ENCODE measurements at regions not wholly inside any gene's neighbourhood (a gene's known extent, or its start where the extent isn't known, plus 50 kb on each side); places are given as distances from the start of the nearest gene placed in this dataset.

DNA sequence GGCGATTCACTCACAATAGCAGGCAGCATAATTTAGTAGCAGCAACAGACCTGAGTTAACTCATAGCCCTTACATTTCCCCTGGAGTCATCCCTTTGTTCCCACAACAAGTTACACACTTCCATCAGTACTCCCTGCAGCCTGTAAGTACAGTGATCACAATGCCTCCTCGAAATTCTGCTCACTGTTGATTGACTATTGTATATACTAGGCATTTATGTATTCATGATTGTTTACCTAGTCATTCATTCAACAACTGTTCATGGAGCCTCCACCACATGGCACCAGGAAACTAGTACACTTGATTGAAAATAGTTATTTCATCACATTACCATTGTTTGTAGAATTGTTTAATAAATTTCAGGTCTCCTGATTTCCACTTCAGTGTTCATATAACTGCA, 71.4 kb upstream of the P3H2 start:
- TF ChIP-seq POLR2A (IDR thresholded peaks at IDR 0.05) = no peak
- TF ChIP-seq, protein P1, sequence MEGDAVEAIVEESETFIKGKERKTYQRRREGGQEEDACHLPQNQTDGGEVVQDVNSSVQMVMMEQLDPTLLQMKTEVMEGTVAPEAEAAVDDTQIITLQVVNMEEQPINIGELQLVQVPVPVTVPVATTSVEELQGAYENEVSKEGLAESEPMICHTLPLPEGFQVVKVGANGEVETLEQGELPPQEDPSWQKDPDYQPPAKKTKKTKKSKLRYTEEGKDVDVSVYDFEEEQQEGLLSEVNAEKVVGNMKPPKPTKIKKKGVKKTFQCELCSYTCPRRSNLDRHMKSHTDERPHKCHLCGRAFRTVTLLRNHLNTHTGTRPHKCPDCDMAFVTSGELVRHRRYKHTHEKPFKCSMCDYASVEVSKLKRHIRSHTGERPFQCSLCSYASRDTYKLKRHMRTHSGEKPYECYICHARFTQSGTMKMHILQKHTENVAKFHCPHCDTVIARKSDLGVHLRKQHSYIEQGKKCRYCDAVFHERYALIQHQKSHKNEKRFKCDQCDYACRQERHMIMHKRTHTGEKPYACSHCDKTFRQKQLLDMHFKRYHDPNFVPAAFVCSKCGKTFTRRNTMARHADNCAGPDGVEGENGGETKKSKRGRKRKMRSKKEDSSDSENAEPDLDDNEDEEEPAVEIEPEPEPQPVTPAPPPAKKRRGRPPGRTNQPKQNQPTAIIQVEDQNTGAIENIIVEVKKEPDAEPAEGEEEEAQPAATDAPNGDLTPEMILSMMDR (IDR thresholded peaks at IDR 0.05) = no peak
